Globus pallidus (tissue), 1 donor: ENCODE measurements at regions not wholly inside any gene's neighbourhood (a gene's known extent, or its start where the extent isn't known, plus 50 kb on each side); places are given as distances from the start of the nearest gene placed in this dataset.
A peak's percentile ranks its signal among the peaks of the same experiment; 100 is the strongest.

Source experiments
- DNase-seq: peaks from one replicate; pipeline ENCODE4 v3.0.0-alpha.2; 2015; ENCODE audit warnings: low spot score

GRCh38 chr5:109945097-109945678, 255.5 kb downstream of the MAN2A1 start:
- no peak for DNase-seq

- DNase-seq: no peak
Measured at GRCh38 chr5:109945723-109946480, 256.2 kb downstream of the MAN2A1 start.

- no peak for DNase-seq
Measured at GRCh38 chr5:109946610-109947009, 256.9 kb downstream of the MAN2A1 start.

- no peak for DNase-seq
Measured at GRCh38 chr5:109947667-109948066, 257.9 kb downstream of the MAN2A1 start.

GRCh38 chr5:109950634-109951033, 260.9 kb downstream of the MAN2A1 start:
- DNase-seq: no peak

- DNase-seq: no peak
Measured at GRCh38 chr5:109951348-109951747, 261.6 kb downstream of the MAN2A1 start.

- no peak for DNase-seq
Measured at GRCh38 chr5:109951758-109952157, 262.0 kb downstream of the MAN2A1 start.

GRCh38 chr5:109953761-109954160, 264.0 kb downstream of the MAN2A1 start:
- no peak for DNase-seq

- no peak for DNase-seq
Measured at GRCh38 chr5:109956884-109957283, 267.2 kb downstream of the MAN2A1 start.

GRCh38 chr5:109958082-109958481, 268.4 kb downstream of the MAN2A1 start:
- no peak for DNase-seq

GRCh38 chr5:109959652-109960051, 269.9 kb downstream of the MAN2A1 start:
- no peak for DNase-seq

- DNase-seq: peak; percentile 20
Measured at GRCh38 chr5:109961751-109962150, 272.0 kb downstream of the MAN2A1 start.

GRCh38 chr5:109962882-109963603, 273.3 kb downstream of the MAN2A1 start:
- DNase-seq: no peak

- no peak for DNase-seq
Measured at GRCh38 chr5:109964136-109964535, 274.4 kb downstream of the MAN2A1 start.

GRCh38 chr5:109965634-109966033, 275.9 kb downstream of the MAN2A1 start:
- no peak for DNase-seq

GRCh38 chr5:109971968-109972367, 282.2 kb downstream of the MAN2A1 start:
- DNase-seq: no peak

GRCh38 chr5:109981979-109982378, 292.3 kb downstream of the MAN2A1 start:
- DNase-seq: no peak

GRCh38 chr5:109982966-109983534, 293.3 kb downstream of the MAN2A1 start:
- no peak for DNase-seq

- DNase-seq: no peak
Measured at GRCh38 chr5:109986726-109987125, 297.0 kb downstream of the MAN2A1 start.

- DNase-seq: no peak
Measured at GRCh38 chr5:109987355-109987754, 297.6 kb downstream of the MAN2A1 start.

- no peak for DNase-seq
Measured at GRCh38 chr5:109987970-109988369, 298.2 kb downstream of the MAN2A1 start.

- no peak for DNase-seq
Measured at GRCh38 chr5:109989161-109989560, 299.4 kb downstream of the MAN2A1 start.
